Thymus (tissue), 11 donors: ENCODE measurements at regions not wholly inside any gene's neighbourhood (a gene's known extent, or its start where the extent isn't known, plus 50 kb on each side); places are given as distances from the start of the nearest gene placed in this dataset.
"Not testable (repeated sequence)": the region's sequence is repeated elsewhere in the genome, so short reads cannot be mapped to it uniquely, and the experiment has no call there.

Source experiments
- DNase-seq, 9 donors: peaks; one replicate each; pipeline ENCODE4 v3.0.0-alpha.2; 2013; ENCODE audit warnings: low spot score in 9 of 9, low read depth in 6 of 9, missing footprints in 1 of 9
- H3K27ac ChIP-seq, 2 donors: one replicate each; pipeline ENCODE4 v1.5.1; 2013; ENCODE audit warnings: control low read depth in 1 of 2, low read depth in 1 of 2, low read length in 1 of 2, mild to moderate bottlenecking in 1 of 2, moderate library complexity in 1 of 2
- H3K27me3 ChIP-seq, 2 donors: one replicate each; pipeline ENCODE4 v1.5.1; 2013; ENCODE audit warnings: low read length in 1 of 2; ENCODE audit not compliant: control insufficient read depth in 2 of 2, insufficient read depth in 1 of 2
- H3K36me3 ChIP-seq, 2 donors: one replicate each; pipeline ENCODE4 v1.5.1; 2013; ENCODE audit warnings: low read length in 1 of 2, mild to moderate bottlenecking in 1 of 2, moderate library complexity in 1 of 2; ENCODE audit not compliant: control insufficient read depth in 2 of 2, insufficient read depth in 2 of 2
- H3K4me1 ChIP-seq, 2 donors: one replicate each; pipeline ENCODE4 v1.5.1; 2013; ENCODE audit warnings: low read length in 2 of 2; ENCODE audit not compliant: control insufficient read depth in 2 of 2, insufficient read depth in 2 of 2
- H3K4me3 ChIP-seq, 2 donors: one replicate each; pipeline ENCODE4 v1.5.1; 2013; ENCODE audit warnings: low read length in 2 of 2, control low read depth in 1 of 2, mild to moderate bottlenecking in 1 of 2
- H3K9me3 ChIP-seq, 2 donors: one replicate each; pipeline ENCODE4 v1.5.1; 2013; ENCODE audit warnings: low read length in 1 of 2, mild to moderate bottlenecking in 1 of 2; ENCODE audit not compliant: control insufficient read depth in 2 of 2, insufficient read depth in 1 of 2
- WGBS: extraction: QIAGEN DNeasy Blood & Tissue Kit; methylation state at CpG from one replicate; pipeline ENCODE4 v1.1.7; 2013; 5-methylcytosine and 5-hydroxymethylcytosine counted together
- donor health status: healthy.

GRCh38 chr12:86411710-86412109, 155.5 kb upstream of the MGAT4C start:
- Histone ChIP-seq H3K27ac (no peak overlapping the region), H3K36me3 (no peaks in the 10 kb centered on the region), H3K9me3 (peaks cover 1 to 7% of the 10 kb centered on the region in 2 donors), H3K27me3 (no peaks in the 10 kb centered on the region), H3K4me1 (no peaks in the 10 kb centered on the region), H3K4me3 (no peak overlapping the region)
- WGBS = 65% methylated on average over 3 of the region's 3 CpGs
- no peak for DNase-seq

- Histone ChIP-seq H3K4me1 (no peaks in the 10 kb centered on the region), H3K27me3 (no peaks in the 10 kb centered on the region), H3K9me3 (peaks cover 1 to 7% of the 10 kb centered on the region in 2 donors), H3K4me3 (no peak overlapping the region), H3K27ac (no peak overlapping the region), H3K36me3 (no peaks in the 10 kb centered on the region)
- WGBS = 89% methylated on average over 5 of the region's 5 CpGs
- no peak for DNase-seq
These were observed 151.5 kb upstream of the MGAT4C start for GRCh38 chr12:86407620-86408208.

GRCh38 chr12:86389949-86390348, 133.8 kb upstream of the MGAT4C start:
- WGBS = 96% methylated on average over 2 of the region's 2 CpGs
- Histone ChIP-seq H3K4me3 (no peak overlapping the region), H3K36me3 (no peaks in the 10 kb centered on the region), H3K27ac (no peak overlapping the region), H3K9me3 (no peaks in the 10 kb centered on the region), H3K4me1 (no peaks in the 10 kb centered on the region), H3K27me3 (no peaks in the 10 kb centered on the region)
- DNase-seq = no peak

GRCh38 chr12:86387591-86388145, 131.5 kb upstream of the MGAT4C start:
- Histone ChIP-seq H3K4me1 (no peaks in the 10 kb centered on the region), H3K9me3 (no peaks in the 10 kb centered on the region), H3K36me3 (no peaks in the 10 kb centered on the region), H3K27ac (no peak overlapping the region), H3K27me3 (no peaks in the 10 kb centered on the region), H3K4me3 (no peak overlapping the region)
- 96% methylated on average over 1 of the region's 1 CpG for WGBS
- no peak for DNase-seq

- H3K27ac ChIP-seq = not testable (repeated sequence)
These were observed 127.6 kb upstream of the MGAT4C start for GRCh38 chr12:86383759-86384158.

GRCh38 chr12:86379337-86379736, 123.1 kb upstream of the MGAT4C start:
- Histone ChIP-seq H3K36me3 (no peaks in the 10 kb centered on the region), H3K27me3 (no peaks in the 10 kb centered on the region), H3K27ac (no peak overlapping the region), H3K4me3 (no peak overlapping the region), H3K4me1 (no peaks in the 10 kb centered on the region), H3K9me3 (no peaks in the 10 kb centered on the region)
- no peak for DNase-seq
- WGBS = 94% methylated on average over 1 of the region's 1 CpG

More at GRCh38 chr12:86383759-86384158, 127.6 kb upstream of the MGAT4C start:
- H3K27me3 ChIP-seq, H3K36me3 ChIP-seq, H3K4me1 ChIP-seq, H3K4me3 ChIP-seq, DNase-seq, H3K9me3 ChIP-seq: not testable (repeated sequence)
- 77% methylated on average over 3 of the region's 3 CpGs for WGBS

- Histone ChIP-seq H3K4me1 (no peaks in the 10 kb centered on the region), H3K36me3 (no peaks in the 10 kb centered on the region), H3K27me3 (no peaks in the 10 kb centered on the region), H3K9me3 (no peaks in the 10 kb centered on the region), H3K4me3 (no peak overlapping the region), H3K27ac (no peak overlapping the region)
- no peak for DNase-seq
- WGBS = 71% methylated on average over 2 of the region's 2 CpGs
These were observed 119.9 kb upstream of the MGAT4C start for GRCh38 chr12:86376052-86376451.

GRCh38 chr12:86373813-86374212, 117.6 kb upstream of the MGAT4C start:
- no peaks in the 10 kb centered on the region for H3K27me3 ChIP-seq
- no peak overlapping the region for H3K27ac ChIP-seq
- H3K36me3 ChIP-seq = no peaks in the 10 kb centered on the region
- WGBS = 83% methylated on average over 1 of the region's 1 CpG
- no peaks in the 10 kb centered on the region for H3K9me3 ChIP-seq
- no peaks in the 10 kb centered on the region for H3K4me1 ChIP-seq
- H3K4me3 ChIP-seq = no peak overlapping the region
- DNase-seq = no peak

- H3K27ac ChIP-seq = no peak overlapping the region
- 93% methylated on average over 2 of the region's 2 CpGs for WGBS
- H3K36me3 ChIP-seq = no peaks in the 10 kb centered on the region
- H3K4me1 ChIP-seq = no peaks in the 10 kb centered on the region
- no peak for DNase-seq
- H3K27me3 ChIP-seq = no peaks in the 10 kb centered on the region
- H3K9me3 ChIP-seq = no peaks in the 10 kb centered on the region
- H3K4me3 ChIP-seq = no peak overlapping the region
These were observed 110.9 kb upstream of the MGAT4C start for GRCh38 chr12:86367137-86367536.
